ENCODE measurements at regions not wholly inside any gene's neighbourhood (a gene's known extent, or its start where the extent isn't known, plus 50 kb on each side); places are given as distances from the start of the nearest gene placed in this dataset.

DNA sequence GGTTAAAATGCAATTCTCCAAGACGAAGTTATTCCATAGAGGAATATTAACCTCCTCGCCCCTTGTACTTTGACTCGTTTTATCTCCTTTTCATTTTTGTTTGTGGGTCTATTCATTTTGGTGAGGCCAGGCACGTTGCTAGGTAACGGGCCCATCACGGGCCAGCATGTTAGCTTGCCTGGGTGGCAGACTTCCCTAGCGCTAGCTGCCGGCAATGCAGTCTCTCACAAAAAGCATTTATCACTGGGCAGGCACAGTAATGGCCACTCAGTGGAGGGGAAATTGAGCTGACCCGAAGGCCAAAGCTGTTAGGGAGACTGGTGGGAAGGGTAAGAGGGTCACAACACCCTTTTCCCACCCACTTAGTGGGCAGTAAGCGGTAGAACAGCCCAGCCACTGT lies 234.4 kb upstream of the FOXD3 start:
- TF ChIP-seq, protein P1, sequence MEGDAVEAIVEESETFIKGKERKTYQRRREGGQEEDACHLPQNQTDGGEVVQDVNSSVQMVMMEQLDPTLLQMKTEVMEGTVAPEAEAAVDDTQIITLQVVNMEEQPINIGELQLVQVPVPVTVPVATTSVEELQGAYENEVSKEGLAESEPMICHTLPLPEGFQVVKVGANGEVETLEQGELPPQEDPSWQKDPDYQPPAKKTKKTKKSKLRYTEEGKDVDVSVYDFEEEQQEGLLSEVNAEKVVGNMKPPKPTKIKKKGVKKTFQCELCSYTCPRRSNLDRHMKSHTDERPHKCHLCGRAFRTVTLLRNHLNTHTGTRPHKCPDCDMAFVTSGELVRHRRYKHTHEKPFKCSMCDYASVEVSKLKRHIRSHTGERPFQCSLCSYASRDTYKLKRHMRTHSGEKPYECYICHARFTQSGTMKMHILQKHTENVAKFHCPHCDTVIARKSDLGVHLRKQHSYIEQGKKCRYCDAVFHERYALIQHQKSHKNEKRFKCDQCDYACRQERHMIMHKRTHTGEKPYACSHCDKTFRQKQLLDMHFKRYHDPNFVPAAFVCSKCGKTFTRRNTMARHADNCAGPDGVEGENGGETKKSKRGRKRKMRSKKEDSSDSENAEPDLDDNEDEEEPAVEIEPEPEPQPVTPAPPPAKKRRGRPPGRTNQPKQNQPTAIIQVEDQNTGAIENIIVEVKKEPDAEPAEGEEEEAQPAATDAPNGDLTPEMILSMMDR (IDR thresholded peaks at IDR 0.05 in 4 of 5, conservative IDR thresholded peaks at IDR 0.05 in 1 of 5) = no peak
- TF ChIP-seq POLR2A (IDR thresholded peaks at IDR 0.05) = no peak

Measured in gastrocnemius medialis (tissue), 4 donors.